ENCODE measurements at regions not wholly inside any gene's neighbourhood (a gene's known extent, or its start where the extent isn't known, plus 50 kb on each side); places are given as distances from the start of the nearest gene placed in this dataset.
"Not testable (repeated sequence)": the region's sequence is repeated elsewhere in the genome, so short reads cannot be mapped to it uniquely, and the experiment has no call there.

DNA sequence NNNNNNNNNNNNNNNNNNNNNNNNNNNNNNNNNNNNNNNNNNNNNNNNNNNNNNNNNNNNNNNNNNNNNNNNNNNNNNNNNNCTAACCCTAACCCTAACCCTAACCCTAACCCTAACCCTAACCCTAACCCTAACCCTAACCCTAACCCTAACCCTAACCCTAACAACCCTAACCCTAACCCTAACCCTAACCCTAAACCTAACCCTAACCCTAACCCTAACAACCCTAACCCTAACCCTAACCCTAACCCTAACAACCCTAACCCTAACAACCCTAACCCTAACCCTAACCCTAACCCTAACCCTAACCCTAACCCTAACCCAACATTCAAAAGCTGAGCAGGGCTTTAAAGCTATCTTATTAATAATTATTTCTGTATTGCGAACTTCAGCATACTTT is 182.5 kb upstream of the FAM20C start:
- DNase-seq (ENCODE audit: low read depth), result not testable (repeated sequence)

DNA sequence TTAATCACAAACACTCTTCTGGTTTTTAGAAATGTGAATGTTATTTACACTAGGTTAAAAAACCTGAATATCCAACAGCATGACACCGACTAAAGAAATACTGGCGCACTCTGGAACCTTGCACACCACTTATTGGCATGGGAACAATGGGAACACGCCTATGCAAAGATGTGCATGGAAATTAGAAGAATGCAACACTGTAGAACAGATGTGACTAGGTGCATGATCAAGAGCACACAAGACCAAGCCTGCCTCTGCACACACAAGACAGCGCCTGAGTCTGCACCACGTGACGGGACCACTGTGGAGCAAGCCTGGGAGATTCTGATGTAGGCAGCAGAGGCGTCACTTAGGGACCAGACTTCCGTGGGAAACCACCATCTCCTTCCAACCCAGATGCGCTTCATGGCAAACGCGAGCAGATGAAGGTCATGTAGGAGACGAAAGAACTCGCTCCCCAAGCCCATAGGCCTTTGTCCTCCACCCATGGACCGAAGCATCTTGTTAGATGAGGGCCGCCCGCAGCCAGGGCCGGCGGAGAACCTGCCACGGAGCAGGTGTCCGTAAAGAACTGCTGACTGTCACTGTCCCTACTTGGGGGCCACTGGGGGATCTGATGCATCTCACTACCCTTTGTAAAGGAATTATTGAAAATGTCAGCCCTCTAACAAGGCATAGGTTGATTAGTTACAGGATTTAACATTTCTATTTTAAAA is 159.6 kb upstream of the FAM20C start:
- DNase-seq (ENCODE audit: low read depth), result not testable (repeated sequence)

DNA sequence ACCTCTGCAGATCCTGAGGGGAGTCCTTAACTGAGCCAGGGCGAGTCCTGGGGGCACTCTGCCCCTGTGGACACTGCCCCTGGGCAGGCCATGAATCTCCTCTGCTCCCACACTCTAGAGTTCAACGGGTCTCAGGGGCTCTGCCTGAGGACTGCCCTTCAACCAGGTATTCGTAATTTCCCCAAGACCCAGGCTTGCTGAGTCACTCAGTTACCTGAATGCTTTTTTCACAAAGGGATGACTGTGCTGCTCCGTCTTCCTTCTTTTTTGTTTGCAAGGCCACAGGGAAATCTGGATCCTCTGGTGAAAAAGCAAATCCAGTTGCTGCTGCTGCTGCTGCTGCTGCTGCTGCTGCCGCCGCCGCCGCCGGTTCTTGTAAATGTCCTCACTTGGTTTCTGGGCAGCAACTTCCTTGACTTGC is 157.2 kb upstream of the FAM20C start:
- not testable (repeated sequence) for DNase-seq (ENCODE audit: low read depth)

DNA sequence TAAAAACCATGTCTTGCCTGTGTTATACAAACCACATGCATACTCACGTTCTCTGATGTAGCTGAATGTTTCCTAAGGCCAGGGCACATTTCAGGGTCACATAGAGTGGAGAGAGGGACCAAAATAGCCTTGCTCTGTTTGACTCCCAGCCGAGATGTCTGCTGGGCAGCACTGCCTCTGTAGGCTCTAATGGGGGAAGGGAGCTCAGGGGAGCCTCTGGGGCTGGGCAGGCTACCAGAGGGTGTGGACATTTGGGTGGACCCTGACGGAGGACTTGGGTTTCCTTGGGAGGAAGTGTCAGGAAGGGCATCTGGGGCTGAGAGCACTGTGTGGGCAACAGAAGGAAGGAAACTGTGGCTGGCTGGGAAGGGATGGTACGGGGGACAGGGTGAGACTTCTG is 155.8 kb upstream of the FAM20C start:
- DNase-seq (ENCODE audit: low read depth), result not testable (repeated sequence)

DNA sequence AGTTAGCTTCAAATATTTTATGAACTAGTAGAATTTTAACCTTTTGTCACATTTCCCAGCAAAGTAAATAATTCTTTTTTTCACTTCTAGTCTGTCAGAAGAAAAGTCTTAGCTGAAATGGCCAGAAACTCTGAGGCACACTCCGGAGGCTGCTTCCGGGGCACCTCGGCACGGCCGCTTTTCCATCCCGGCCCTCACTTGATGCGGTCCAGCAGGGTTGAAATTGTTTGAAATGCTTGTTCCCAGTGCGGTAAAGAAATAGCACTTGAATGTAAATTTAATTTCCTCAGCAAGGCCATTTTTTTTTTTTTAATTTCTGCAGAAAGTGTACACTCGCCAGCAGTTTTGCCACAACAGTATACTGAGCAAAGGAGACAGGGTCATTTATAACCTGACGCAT is 154.7 kb upstream of the FAM20C start:
- DNase-seq (ENCODE audit: low read depth), result not testable (repeated sequence)

DNA sequence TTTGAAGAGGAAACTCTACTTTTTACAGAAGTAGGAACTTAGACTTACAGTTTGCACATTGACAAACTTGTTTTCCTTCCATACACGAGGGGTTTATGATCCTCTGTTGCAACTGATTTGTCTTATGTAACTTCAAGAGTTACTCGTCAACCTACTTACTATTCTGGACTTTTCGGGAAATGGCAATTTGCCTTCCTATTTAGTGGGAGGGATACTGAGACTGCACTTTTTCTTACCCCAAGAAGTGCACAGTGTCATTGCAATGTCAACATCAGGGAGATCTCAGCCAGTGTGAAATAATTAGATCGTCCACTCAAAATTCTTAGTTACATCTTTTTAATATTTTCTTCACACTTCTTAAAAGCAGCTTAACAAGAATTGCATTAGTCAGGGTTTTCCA is 153.9 kb upstream of the FAM20C start:
- DNase-seq (ENCODE audit: low read depth), result not testable (repeated sequence)

DNA sequence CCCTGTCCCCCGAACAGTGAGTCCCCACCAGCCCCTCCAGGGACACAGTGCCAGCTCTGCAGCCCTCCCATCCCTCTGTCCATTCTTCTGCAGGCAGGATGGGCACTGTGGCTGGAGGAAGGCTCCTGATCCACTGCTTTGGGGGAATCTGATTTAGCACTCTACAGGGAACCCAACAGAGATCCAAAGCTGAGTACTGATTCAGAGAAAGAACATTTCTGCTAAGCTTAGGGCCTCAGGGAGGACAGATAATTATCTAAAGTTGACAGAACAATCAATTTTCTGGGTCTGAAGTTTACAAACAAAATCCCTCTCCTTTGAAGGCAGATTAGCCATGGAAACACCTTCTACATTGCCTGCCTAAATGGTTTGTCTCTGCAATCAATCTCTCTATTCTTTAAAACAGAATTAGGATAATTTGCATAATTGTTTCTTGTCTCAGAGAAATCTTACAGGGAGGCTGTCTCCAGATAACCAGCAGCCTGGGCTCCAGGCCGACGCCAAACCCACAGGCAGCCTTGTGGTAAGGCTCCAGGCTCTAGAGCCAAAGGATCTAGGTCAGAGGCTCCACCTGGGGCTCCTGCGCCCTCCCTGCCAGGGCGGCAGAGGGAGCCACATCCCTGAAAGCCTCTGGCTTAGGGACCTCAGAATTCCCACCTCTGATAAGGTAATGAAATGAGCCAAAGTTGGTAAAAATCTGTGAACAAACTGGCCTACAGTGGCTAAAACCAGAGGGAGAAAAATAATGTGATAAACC is 152.2 kb upstream of the FAM20C start:
- not testable (repeated sequence) for DNase-seq (ENCODE audit: low read depth)

DNA sequence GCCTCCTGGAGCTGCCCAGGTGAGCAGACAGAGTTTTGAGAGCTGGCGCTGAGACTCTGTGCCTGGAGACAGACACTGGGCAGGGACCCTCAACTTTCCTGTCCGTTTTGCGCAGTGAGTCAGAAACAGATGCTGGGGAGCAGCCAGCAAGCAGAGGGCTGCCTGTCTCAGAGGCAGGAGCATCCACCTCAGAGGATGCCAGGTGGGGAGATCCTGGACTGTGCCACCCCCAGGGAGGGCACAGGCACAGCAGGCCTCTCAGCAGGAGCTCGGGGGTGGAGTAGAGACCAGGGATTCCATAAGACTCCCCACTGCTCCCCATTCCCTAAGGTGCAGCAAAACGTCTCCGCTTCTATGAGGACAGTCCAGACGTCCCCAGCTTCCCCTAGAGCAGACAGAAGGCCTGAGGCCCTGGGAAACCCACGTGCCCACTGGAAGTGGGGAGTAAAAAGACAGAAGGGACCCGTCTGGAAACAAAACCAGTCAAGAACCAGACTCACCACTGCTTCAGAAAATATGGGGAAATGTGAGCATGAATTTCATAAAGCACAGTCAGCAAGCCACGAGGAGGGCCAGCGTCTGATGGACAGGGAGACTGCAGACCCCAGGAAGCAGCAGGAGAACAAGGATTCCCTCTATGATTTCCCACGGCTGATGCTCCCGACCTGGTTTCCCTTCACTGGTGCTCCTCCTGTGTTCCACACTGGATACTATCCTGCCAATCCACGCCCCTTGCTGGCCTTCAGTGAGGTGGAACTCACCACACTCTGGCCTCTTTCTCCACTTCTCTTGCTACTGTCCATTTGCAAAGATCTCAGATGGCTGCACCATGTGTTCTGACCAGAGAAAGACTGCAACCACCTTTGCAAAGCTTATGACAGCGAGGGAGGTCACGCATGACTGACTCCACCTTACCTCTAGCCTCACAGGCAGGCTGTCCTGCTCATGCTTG is 151.3 kb upstream of the FAM20C start:
- no peak for DNase-seq (ENCODE audit: low read depth)

DNA sequence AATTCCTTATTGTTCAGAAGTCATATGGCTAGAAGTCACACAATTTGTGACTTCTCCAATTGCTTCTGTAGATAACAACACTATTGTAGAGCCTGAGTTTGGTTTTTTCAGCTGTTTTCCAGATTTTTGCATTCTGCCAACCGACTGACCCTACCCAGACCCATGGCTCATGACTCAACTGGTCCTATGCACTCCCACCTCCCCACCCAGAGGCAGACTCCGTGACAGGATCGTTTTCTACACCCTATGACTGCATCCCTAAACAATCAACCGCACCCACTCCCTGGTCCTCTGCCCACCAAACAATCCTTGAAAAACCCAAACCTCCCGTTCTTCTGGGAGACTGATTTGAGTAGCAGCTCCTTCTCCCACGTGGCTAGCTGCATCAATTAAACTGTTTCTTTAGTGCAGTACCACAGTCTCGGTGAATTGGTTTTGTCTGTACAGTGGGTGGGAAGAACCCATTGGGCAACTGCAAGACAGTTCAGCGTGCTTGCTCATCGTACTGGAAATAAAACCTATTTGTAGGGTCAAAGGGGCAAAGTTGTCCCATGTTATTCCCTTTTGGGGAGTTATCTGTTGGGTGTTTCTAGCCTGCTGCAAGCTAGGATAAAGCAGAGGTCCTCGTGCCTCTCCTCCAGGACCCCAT is 150.3 kb upstream of the FAM20C start:
- no peak for DNase-seq (ENCODE audit: low read depth)

DNA sequence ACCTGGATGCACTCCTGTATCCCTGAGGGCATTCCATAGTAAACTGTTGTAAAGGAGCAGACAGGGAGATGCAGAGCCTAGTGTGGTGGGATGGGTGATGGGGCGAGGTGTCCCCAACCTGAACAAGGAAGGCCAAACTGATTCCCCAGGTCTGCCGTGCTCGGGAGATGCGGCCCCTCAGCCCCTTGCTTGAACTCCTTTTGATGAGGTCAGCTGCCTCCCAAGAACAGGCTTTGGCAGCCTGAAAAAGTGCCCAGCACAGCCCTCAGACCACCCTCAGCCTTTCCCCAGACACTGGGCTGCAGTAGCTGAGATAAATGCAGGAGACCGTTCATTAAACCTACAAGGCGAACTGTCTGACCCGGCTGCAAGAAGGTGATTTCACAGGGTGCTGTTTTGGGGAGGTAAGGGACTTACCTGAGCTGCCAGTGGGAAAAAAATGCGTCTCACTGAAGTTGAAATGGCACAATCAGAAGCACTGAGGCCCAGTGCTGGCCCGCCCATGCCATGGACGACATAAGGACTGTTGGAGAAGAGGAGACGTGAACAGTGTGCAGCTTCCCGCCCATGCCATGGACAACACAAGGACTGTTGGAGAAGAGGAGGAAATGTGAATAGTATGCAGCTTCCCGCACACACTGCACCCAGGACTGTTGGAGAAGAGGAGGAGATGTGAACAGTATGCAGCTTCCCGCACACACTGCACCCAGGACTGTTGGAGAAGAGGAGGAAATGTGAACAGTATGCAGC is 148.4 kb upstream of the FAM20C start:
- no peak for DNase-seq (ENCODE audit: low read depth)

DNA sequence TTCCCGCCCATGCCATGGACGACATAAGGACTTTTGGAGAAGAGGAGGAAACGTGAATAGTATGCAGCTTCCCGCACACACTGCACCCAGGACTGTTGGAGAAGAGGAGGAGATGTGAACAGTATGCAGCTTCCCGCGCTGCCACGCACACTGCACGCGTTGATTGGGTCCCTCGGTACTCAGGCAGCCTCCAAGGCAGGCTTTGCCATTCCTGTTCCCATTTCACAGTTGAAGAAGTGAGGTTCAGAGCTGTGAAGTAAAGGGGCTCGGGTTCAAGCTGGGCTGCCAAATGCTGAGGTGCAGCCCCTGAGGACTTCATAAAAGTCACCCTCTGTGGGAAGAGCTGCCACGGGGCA is 147.9 kb upstream of the FAM20C start:
- no peak for DNase-seq (ENCODE audit: low read depth)

DNA sequence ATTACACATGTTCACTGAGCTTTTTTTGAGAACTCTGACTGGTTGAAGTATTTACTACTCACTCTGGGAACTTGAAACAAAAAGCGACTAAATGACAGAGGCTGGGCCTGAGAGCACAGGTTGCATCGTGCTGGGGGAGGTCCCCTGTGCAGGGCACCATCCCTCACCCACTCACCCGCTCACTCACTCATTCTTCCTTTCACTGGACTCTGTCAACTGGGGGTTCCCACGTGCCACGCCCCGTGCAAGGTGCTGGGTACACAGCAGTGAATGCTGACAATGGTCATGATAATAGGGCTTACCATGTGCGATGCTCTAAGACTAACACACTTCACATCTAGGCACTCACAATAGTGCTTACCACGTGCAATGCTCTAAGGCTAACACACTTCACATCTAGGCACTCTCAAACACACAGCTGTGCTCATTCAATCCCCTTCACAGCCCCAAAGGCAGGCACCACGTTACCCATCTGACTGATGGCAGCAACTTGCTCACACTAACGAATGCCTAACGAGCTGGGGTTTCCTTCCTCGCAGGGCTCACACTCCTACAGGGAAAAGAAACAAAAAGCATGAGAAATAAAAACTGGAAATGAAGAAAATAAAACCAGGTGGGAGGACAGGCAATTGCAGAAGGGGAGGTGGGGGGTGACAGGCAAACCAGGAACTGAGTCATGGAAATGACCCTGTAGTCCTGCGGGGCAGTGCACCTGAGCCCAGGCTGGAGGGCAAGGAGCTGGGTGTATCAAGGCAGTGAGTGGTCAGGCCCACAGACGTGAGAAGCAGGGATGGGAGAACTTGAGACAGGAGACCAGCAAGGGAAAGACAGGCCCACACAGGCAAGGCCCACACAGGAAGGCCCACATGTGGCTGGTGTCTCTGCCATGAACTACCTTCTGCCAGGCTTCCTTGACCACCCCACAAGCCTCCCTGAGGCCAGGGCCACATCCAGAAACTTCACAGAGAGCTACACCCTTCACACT is 147.0 kb upstream of the FAM20C start:
- no peak for DNase-seq (ENCODE audit: low read depth)

DNA sequence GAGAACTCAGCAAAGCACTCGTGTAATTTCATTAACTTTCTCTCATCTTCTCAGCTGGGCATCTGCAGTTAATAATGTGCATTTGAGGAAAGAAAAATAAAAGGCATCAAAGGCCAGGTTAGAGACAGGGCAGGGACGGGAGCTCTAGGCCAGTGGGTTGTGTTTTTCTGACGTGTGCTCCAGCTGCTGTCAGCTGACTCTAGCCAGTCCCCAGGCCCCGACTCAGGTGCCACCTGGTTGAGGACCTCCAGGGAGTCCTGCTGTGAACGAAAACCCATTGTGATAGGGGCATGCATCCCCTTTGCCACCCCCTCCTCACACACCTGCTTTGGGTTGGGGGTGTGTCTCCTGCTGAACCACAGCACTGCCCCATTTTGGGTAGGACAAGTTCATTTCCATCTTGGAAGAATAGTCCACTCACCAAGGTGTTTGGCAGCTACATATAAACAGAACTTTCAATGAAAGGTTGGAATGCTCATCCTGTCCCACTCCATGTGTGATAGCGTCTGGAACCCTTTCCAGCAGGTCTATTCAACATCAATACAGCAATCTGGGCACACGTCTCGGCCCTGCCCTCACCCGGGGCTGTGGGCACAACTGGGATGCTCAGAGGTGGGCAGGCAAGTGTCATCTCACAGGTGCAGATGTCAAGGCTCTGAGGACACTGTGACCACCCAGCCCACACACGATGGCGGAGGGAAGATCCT is 146.1 kb upstream of the FAM20C start:
- no peak for DNase-seq (ENCODE audit: low read depth)

DNA sequence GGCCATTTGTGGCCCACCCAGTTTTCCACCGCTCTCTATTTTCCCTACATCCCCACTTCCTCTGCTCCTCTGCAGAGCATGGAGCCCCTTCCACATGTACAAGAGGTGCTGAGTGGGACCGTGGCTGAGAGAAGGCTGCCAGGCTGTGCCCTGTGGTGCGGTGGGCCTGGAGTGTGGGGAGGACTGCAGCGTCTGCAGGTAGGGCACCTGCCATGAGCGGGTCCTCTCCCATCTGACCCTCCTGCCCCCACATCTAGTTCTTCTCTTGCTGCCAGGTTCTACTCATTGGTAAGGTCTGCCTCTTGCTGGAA is 145.6 kb upstream of the FAM20C start:
- no peak for DNase-seq (ENCODE audit: low read depth)

DNA sequence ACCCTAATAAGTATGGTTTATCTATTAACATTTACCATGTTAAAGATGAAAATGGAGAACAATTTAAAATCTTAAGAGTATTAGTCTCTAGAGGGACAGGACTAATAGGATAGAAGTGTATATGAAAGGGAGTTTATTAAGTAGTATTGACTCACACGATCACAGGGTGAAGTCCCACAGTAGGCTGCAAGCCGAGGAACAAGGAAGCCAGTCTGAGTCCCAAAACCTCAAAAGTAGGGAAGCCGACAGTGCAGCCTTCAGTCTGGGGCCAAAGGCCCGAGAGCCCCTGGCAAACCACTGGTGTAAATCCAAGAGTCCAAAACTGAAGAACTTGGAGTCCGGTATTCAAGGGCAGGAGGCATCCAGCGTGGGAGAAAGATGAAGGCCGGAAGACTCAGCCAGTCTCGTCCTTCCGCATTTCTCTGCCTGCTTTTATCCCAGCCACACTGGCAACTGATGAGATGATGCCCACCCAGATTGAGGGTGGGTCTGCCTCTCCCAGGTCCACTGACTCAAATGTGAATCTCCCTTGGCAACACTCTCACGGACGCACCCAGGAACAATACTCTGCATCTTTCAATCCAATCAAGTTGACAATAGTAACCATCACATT is 140.8 kb upstream of the FAM20C start:
- no peak for DNase-seq (ENCODE audit: low read depth)

DNA sequence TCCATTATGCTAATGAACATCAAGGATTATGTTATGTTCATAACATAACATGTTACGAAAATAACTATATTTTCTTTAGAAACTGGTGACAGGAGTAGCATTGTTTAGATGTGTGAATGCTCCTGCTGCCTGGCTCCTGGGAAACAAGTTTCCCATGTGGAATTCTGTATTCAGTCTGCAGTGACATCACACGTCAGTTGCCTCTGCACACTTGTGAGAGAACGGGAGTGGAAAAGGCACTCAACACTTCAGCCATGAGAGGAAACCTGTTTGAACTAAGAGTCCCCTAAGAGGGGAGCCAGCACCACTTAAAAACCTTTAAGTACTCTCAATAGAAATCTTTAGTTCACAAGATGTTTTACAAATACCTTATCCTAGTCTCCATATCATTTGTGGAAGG is 140.3 kb upstream of the FAM20C start:
- no peak for DNase-seq (ENCODE audit: low read depth)

DNA sequence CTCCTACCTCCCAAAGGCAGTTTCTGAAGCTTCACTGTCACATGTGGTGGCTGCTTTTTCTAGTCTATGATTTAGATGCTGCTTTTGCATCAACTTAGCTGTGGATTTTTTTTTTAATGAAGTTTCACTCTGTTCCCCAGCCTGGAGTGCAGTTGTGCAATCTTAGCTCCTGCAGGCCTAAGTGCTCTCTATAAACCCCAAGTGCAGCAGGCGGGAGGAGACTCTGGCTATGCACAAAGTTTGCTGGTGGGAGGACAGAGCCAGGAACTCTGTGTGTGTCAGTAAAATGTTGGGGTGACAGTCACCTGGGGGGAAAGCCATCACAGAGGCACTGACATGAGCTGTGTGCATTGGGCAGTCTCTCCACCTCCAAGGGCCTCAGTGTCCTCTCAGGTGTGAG is 138.8 kb upstream of the FAM20C start:
- DNase-seq (ENCODE audit: low read depth), result no peak

DNA sequence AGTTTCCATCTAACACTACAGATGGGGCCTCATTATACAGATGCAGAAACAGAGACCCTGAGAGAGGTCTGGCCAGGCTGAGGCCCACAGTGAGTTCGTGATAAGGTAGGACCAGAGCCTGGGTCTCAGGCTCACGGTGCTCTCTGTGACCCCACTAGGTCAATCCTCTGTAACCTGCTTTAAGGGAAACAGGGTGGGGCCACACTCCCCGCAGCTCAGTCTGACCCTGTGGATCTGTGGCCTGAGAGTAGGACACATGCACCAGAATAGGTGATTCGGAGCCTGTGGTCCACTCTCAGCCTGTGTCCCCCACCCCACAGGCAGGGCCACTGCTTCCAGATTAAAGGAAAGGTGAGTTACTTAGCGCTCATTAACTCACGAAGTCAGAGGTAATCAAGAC is 137.8 kb upstream of the FAM20C start:
- no peak for DNase-seq (ENCODE audit: low read depth)

DNA sequence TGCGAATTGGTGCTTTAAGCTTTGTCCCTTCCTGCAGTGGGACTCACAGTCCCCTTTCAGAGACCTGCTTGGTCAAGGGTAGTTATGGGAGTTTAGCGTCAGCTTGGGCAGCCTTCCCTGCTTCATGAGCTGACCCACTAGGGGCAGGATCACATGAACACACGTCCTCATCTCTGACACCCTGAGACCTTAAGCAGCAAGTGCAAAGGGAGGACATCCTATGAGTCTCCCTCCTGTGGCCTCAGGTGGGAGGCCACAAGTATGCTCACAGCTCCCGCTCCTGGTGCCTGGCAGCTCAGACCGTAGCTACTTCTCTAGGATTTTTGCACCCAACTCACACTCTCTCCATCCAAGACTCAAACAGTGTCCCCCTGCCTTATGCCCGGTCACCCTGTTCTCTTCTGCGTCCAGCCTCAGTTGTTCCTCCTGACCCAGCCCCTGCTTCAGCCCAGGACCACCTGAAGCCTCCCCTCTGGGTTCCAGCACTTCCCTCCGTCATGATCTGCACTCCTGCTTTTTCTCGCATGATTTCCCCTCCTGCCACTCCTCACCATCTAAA is 136.6 kb upstream of the FAM20C start:
- no peak for DNase-seq (ENCODE audit: low read depth)

All from fibroblast of the conjunctiva (primary cell).